ENCODE measurements at regions not wholly inside any gene's neighbourhood (a gene's known extent, or its start where the extent isn't known, plus 50 kb on each side); places are given as distances from the start of the nearest gene placed in this dataset.

DNA sequence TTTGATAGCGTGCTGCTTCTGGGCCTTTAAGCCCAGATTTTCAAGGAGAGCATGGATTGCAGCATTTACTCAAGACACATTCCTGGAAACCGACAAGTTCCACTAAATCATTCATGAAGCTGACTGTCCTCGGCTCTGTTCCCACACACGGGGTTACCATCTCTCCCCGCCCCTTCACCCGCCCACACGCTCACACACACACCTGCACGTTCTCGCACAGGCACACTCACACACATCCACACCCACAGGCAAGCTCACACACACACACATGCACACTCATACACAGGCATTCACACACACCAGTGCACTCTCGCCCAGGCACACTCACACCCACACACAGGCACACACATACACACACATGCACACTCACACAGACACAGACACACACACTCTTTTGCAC is 150.0 kb upstream of the AGAP1 start:
- TF ChIP-seq CTCF (IDR thresholded peaks at IDR 0.05), result no peak
- TF ChIP-seq POLR2AphosphoS5 (IDR thresholded peaks at IDR 0.05; ENCODE audit: low read depth, low read length), result no peak
- no peak for TF ChIP-seq SIN3A (IDR thresholded peaks at IDR 0.05; ENCODE audit: borderline replicate concordance, insufficient read depth, low read depth, low read length)
